ENCODE measurements at regions not wholly inside any gene's neighbourhood (a gene's known extent, or its start where the extent isn't known, plus 50 kb on each side); places are given as distances from the start of the nearest gene placed in this dataset.

DNA sequence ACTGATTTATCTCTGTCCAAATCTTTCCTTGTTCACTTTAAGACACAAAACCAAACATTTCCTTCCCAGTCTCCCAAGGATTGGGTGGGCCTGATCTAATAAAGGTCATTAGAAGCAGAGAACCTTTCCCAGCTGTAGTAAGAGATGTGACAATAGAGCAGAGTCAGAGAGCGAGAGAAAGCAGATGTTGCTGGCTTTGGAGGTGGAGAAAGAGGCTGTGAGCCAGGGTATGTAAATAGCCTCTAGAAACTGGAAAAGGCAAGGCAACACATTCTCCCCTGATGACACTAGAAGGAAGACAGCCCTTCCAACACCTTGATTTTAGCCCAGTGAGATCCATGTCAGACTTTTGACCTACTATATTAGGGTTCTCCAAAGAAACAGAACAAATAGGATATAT is 337.5 kb upstream of the CASK start:
- H2AFZ ChIP-seq (ENCODE audit: low read depth, low read length, poor library complexity, severe bottlenecking) = no peak overlapping the region
- no peaks in the 10 kb centered on the region for H3K36me3 ChIP-seq (ENCODE audit: control insufficient read depth in 1 of 2, insufficient read depth in 2 of 2, low read length in 2 of 2)
- H3K9me3 ChIP-seq (ENCODE audit: control insufficient read depth in 1 of 2, insufficient read depth in 1 of 2, low read depth in 1 of 2, low read length in 2 of 2) = no peaks in the 10 kb centered on the region
- no peak overlapping the region for H3K9ac ChIP-seq (ENCODE audit: low read length)
- H3K4me3 ChIP-seq (replicated peaks in 1 of 2; ENCODE audit: low read depth in 1 of 2, low read length in 2 of 2) = no peak overlapping the region
- intact Hi-C loops (cut with micrococcal nuclease) = no loop called here
- TF ChIP-seq JUND (IDR thresholded peaks at IDR 0.05) (no peak), ZFX (IDR thresholded peaks at IDR 0.05) (no peak), CEBPB (IDR thresholded peaks at IDR 0.05; ENCODE audit: low read depth) (no peak), RAD21 (IDR thresholded peaks at IDR 0.05; ENCODE audit: low read depth) (no peak), EGR1 (IDR thresholded peaks at IDR 0.05; ENCODE audit: low read depth) (no peak), CBX3 (IDR thresholded peaks at IDR 0.05; ENCODE audit: low read depth) (no peak), EZH2 (IDR thresholded peaks at IDR 0.05) (no peak), ZBTB33 (IDR thresholded peaks at IDR 0.05; ENCODE audit: extremely low read depth, insufficient replicate concordance, low read length) (no peak)
- TF ChIP-seq, protein P1, sequence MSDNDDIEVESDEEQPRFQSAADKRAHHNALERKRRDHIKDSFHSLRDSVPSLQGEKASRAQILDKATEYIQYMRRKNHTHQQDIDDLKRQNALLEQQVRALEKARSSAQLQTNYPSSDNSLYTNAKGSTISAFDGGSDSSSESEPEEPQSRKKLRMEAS (IDR thresholded peaks at IDR 0.05) = no peak
- TF ChIP-seq, protein P2, sequence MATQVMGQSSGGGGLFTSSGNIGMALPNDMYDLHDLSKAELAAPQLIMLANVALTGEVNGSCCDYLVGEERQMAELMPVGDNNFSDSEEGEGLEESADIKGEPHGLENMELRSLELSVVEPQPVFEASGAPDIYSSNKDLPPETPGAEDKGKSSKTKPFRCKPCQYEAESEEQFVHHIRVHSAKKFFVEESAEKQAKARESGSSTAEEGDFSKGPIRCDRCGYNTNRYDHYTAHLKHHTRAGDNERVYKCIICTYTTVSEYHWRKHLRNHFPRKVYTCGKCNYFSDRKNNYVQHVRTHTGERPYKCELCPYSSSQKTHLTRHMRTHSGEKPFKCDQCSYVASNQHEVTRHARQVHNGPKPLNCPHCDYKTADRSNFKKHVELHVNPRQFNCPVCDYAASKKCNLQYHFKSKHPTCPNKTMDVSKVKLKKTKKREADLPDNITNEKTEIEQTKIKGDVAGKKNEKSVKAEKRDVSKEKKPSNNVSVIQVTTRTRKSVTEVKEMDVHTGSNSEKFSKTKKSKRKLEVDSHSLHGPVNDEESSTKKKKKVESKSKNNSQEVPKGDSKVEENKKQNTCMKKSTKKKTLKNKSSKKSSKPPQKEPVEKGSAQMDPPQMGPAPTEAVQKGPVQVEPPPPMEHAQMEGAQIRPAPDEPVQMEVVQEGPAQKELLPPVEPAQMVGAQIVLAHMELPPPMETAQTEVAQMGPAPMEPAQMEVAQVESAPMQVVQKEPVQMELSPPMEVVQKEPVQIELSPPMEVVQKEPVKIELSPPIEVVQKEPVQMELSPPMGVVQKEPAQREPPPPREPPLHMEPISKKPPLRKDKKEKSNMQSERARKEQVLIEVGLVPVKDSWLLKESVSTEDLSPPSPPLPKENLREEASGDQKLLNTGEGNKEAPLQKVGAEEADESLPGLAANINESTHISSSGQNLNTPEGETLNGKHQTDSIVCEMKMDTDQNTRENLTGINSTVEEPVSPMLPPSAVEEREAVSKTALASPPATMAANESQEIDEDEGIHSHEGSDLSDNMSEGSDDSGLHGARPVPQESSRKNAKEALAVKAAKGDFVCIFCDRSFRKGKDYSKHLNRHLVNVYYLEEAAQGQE (IDR thresholded peaks at IDR 0.05; ENCODE audit: low read depth) = no peak
- no peak overlapping the region for H3K27ac ChIP-seq (ENCODE audit: low read depth, low read length)
- ChIA-PET RAD21 (ENCODE audit: low non-redundant PET in 1 of 2, low total read pairs in 2 of 2, uncharacterized antibody in 2 of 2, unreplicated experiment in 2 of 2) (no interaction called here), CTCF (no interaction called here), POLR2A (no interaction called here)
- no TSS peak for BruUV-seq (replicated peaks)
- H3K4me1 ChIP-seq (ENCODE audit: control insufficient read depth in 1 of 2, insufficient read depth in 2 of 2, low read length in 2 of 2) = no peaks in the 10 kb centered on the region
- no peaks in the 10 kb centered on the region for H3K9me2 ChIP-seq (ENCODE audit: insufficient read depth)
- no peaks in the 10 kb centered on the region for H4K20me1 ChIP-seq (ENCODE audit: insufficient read depth)
- H3K4me2 ChIP-seq (ENCODE audit: low read length) = no peak overlapping the region
- DNase-seq (ENCODE audit: low read depth, low spot score) (no peak), ATAC-seq (no peak)
- H3K79me2 ChIP-seq (ENCODE audit: insufficient read depth, low read length) = no peaks in the 10 kb centered on the region
- H3K27me3 ChIP-seq (ENCODE audit: insufficient read depth, low read length) = no peaks in the 10 kb centered on the region

All from HCT116 (cell line).